NOMO-1 treated with dmso at 0.1 percent for 144 hours (cell line): ENCODE measurements at regions not wholly inside any gene's neighbourhood (a gene's known extent, or its start where the extent isn't known, plus 50 kb on each side); places are given as distances from the start of the nearest gene placed in this dataset.
"Not testable (repeated sequence)": the region's sequence is repeated elsewhere in the genome, so short reads cannot be mapped to it uniquely, and the experiment has no call there.

ENCODE experiments used
- DNase-seq: peaks from one replicate; lab custom pipeline; 2025; ENCODE audit not compliant: unreplicated experiment; lab: John Stamatoyannopoulos, UW

DNA sequence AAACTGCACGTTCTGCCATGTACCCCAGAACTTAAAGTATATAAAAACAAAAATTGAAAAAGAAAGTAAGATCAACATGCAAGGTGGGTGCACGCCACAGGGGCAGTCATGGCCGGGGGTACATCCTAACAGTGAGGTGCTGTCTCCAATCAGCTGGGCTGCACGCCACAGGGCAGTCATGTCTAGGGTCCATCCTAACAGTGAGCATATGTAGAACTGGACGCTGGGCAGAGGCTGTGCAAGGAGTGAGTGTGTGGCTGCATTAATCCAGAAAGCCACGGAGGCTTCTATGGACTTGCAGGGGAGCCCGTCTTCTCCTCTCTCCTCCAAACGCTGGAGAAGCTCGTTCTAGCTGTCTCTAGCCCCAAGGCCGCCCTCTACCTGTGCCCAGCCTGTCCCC lies 1105.0 kb downstream of the BRD1 start:
- DNase-seq, result no peak

DNA sequence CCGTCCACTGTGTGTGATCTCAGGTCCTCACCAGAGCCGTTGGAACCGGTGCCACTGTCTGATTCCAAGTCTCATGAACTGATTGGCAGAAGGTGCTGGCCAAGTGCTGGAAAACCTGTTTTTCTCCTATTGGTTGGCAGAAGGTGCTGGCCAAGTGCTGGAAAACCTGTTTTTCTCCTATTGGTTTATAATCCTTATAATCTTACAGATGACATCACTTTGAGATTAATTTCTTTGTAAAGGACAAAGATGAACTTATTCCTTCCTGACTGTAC lies 1106.3 kb downstream of the BRD1 start:
- DNase-seq, result no peak

DNA sequence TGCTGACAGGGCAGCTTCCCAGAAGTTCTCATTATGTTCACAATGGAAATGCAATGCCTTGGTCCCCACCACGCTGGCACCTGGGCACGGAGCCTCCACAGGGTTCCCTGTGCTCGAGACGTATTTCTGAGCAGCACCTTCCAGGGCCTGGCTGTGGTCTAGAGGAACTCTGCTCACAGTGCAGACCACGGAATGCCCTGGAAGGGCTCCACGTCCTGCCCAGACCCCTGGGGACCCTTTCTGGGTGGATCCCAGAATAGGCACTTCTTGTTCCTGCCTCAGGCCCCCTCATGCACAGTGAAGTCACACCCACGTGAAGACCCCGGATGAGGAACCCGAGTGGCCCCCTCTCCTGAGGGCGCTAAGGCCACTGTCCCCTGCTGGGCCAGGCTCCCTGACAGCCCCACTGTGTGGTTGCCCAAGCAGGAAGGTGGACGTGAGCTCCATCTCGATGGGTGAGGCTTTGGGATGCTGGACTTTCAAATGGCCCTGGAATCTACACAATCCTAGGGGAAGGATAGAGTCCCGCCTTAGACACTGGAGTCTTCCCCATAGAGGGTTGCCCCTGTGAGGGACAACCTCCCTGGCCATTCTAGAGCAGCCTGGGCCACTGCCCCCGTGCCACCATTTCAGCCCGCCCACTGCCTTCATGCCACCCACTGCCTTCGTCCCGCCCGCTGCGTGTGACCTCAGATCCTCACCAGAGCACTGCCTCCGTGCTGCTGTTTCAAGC lies 1106.8 kb downstream of the BRD1 start:
- DNase-seq, result no peak

DNA sequence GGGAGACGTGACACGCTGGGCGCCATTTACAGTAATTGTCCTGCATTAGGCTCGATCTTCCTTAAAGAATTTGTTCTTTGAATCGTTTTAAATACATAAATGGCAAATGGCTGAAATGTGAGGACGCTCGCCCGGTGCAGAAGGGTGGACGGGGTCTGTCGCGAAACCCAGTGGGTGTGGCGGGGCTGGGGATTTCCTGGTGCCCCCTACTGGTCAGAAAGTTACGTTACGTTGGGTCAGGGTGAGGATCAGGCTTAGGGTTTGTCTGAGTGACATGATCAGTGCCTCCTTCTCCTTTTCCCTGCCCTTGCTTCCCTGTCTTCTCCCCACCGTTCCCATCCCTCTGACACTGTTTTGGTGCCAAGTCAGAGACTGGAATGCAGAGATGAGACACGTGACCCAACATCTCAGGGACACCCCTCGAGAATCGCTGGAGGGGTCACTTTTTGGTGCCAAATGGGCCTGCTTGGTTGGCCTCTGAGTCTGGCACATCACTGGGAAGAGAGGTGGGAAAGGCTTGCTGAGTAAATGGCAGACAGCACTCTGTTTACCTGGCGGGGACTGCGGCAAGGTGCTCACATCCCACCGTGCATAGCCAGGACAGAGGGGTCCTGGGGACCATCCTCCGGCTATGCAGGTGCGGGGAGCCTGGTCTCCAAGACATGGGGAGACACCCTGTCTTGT lies 1107.6 kb downstream of the BRD1 start:
- no peak for DNase-seq

DNA sequence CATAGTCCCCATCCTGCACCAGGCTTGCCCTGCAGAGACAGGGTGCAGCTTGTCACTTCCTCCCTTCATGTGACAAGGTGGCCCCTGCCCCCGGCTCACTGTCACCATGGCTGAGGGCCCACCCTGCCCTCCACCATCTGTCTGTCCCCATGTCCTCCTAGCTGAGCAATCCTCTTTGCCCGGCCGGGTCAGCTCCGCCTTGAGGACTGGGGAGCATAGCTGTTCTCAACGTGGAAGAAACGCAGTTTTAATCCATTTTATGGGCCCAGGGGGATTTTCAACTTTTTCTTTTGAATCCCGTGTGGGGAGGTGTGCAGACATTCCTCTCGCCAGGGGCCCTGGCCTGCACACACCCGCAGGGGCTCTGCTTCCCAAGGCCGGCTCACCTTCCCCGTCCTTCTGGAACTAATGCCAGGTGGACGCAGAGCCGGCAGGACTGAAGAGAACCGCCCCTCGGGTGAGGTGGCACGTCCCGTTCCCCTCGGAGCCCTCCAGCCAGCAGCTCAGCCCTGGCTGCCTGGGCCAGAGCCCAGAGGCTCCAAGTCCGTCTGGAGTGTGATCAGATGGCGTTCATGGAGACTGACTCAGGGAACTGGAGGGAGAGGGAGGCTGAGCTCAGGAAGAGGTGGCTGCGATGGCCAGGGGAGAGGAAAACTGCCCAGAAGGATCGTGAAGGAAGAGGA lies 1108.7 kb downstream of the BRD1 start:
- no peak for DNase-seq

DNA sequence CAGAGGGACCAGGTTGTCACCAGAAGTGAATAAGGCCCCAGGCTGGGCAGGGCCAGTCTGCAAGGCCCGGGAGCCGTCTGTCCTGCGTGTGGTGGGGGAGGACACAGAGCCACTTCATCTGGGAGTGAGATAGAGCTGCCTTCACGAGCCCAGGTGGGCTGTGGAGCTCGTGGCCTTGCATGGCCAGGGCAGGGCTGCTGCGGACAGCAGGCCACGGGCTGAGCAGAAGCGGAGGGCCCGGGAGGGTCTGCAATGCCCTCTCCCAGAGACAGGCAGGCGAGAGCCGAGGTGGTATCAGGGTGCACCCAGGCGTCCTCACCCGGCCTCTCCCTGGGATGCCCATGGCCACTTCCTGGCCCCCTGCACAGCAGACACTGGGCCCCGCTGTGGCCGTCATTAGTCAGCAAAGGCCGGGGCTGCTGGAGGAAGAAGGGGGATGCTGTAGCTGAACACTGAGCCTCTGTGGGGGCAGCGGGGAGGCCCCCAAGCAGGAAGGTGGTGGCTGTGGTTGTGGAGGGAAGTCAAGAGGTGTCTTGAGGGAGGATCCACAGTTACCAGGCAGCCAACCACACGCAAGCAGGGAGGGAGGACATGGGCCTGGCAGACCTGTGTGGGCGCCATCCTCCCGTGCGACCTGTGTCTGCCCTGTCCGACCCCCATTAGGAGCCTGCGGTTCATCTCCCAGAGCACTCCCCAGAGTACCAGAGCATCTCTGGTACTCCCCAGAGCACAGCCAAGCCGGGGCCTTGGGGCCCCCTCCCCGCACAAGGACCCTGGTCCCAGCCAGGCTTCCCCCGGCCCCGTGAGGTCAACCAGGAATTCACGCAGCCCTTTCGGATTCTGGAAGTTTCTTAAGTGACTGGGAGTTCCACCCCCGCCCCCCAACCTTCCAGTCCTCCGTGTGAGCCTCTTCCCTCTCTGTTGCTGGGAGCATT lies 1109.5 kb downstream of the BRD1 start:
- no peak for DNase-seq

DNA sequence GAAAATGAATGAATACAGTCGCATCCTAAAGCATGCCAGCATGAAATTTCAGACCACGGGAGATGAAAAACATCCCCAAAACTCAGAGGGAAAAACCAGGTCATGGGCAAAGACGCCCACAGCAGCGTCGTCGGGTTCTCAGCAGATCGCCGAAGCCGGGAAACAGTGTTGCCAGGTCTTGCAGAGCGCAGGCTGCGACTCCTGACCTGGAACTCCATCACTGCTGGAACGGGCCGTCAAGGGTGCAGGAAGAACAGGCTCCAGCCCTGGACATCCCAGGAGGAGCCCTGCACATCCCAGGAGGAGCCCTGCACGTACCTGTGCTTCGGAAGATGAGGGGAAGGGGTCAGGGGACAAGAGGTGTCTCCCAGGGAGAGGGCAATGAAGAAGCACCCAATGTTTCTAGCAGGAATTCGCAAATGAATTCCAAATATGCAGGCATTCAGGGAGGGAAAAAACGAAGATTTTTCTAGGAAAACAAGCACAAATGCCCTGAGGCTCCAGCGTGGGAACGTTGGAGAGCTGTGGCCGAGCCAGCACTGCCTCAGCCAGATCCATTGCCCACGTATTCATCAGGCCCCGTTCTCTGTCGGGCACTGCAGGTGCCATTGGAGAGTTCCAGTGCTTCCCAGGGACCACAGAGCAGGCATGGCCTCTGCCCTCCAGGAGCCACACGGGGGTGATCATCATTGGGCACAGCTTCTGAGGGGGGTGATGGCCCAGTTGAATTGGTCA lies 1110.4 kb downstream of the BRD1 start:
- no peak for DNase-seq

DNA sequence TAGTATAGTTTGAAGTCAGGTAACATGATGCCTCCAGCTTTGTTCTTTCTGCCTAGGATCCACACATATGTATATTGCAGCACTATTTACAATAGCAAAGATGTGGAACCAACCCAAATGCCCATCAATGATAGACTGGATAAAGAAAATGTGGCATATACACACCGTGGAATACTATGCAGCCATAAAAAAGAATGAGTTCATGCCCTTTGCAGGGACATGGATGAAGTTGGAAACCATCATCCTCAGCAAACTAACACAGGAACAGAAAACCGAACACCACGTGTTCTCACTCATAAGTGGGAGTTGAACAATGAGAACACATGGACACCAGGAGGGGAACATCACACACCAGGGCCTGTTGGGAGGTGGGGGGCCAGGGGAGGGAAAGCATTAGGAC lies 1111.5 kb downstream of the BRD1 start:
- DNase-seq, result not testable (repeated sequence)

DNA sequence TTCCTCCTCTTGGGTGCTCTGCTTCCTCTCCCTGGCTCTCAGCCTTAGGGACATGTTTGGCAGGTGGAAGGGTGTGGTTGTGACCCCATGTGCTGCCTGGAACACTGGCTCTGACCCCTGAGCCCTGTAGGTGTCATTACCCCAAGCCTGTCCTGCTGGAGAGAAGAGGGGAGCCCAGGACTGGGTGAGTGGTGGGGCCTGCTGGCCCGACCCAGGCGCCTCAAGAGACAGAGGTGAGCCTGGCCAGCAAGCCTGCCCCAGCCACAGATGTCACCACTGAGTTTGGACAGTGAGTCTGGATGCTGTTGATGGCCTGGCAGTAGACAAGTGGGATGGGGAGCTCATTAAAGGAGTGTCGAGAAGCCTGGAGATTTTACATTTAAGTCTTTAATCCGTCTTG lies 1112.2 kb downstream of the BRD1 start:
- DNase-seq, result no peak

DNA sequence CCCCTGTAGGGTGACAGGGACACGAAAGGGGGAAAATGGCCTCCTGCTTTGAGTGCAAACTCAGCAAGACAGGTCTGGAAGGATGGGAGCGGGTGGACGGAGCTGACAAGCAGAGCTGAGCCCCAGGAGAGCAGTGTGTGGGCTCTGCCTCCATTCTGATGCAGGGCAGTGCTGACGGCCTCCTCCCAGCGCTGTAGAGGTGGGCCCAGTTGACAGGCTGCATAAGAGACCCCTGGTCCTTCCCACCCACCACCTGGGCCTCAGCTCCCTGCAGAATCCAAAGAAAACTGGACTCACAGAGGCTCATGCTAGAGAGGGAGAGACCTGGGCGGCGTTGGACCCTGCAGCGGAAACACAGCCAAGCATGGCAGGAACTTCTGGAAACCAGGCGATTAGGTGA lies 1113.4 kb downstream of the BRD1 start:
- DNase-seq, result no peak

DNA sequence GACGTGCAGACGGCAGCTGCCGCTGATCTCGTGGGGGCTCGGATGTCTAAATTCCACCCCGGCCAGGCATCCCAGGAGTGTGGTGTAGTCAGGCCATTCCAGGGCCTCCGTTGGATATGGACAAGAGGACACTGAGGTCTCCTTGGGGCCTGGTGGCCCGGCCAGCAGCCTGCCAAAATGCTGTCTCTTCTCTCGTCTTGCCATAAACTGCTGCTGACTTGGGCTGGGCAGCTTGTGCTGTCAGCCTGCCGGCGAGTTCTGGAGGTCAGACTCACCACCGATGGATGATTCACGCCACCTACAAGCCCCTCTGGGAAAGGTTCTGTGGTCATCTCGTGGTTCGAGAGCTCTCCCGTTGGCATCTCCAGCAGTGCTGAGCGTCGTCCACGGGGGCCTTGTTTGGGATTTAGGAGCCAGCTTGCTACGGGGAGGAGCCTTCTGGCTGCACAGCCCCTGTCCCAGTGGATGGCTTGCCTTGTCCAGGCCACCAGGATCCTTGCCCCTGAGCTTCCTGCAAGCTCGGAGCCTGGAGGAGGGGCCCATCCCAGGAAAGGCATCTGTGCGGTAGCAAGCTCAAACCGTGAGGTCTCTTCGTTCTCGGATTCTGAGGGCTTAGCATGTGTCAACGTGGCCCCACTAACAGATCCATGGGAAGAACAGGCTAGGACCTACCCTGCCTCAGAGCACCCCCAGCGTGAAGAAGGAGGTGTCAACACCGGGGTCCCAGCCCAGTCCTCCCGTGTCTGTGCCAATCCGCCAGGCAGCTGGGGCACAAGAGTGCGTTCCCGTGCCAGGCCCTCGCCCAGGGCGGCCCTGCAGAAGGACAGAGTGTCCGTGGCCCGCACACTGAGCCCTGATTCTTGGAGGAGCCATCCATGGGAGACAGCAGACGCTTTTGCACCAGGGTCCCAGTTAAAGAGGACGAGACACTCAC lies 1114.1 kb downstream of the BRD1 start:
- no peak for DNase-seq

DNA sequence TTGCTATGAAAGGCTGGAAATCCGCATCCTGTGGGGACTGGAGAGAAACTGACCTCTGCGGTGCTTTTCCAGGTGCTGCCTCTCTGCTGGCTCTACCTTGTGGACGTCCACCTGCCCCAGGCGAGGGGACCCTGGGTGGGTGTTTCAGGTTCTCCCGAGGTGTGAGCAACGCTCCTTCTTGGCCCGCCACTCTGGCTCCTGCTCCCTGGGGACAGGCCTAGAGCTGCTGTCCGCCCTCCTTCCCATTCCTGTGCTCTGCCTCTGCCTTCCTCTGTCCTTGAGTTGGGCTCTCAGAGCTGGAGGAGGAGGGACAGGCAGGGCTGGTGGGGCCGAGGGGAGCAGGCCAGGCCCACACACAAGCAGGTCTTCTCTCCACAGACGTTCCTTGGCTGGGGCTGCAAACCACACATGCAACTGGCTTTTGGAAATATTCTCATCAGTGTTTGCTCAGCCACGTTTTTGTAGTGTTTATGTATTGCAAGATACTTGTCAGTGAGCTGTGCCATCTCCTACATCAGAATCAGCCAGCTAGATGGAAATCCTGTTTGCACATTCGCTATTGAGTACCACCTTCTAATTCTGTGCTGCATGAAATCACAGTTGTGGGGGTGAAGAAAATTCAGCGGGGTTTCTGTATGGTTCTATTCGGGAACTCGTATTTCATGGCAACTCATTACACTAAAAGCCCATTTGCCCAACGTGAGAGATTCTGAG lies 1115.0 kb downstream of the BRD1 start:
- DNase-seq, result no peak

DNA sequence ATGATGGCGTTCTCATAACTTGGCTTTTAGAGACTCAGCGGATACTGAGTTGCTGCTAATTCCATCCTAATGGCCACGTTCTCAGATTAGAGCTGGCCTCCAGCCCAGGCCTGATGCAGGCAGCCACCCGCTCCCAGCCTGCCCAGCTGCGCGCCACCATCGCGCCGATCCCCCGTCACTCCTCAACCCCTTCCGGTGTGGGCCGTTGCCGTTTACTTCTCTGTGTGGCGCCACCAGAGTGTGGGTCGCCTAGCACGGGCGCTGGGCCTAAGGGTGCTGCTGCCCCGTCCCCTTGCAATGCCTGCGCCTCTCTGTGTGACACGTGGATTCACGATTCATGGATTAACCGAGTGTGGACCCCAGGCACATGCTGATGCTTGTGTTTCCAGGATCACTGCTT lies 1116.0 kb downstream of the BRD1 start:
- DNase-seq, result no peak

DNA sequence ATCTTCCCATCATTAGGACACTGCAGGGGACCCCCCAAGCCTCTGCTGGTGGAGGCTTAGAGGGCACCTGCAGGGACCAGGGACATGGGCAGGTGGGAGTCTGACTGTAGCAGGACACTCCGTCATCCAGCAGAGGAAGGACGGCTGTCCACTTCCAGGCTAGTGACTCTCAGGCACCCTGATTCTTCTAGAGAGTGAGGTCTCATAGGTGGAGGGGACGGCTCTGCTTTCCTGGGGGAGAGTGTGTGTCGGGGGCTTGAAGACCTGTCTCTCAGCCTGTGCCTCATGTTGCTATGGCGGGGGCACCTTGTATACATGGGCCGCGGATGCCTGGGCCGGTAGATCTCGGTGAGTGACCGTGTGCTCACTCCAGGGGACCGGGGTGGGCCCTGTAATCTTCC lies 1116.6 kb downstream of the BRD1 start:
- no peak for DNase-seq

DNA sequence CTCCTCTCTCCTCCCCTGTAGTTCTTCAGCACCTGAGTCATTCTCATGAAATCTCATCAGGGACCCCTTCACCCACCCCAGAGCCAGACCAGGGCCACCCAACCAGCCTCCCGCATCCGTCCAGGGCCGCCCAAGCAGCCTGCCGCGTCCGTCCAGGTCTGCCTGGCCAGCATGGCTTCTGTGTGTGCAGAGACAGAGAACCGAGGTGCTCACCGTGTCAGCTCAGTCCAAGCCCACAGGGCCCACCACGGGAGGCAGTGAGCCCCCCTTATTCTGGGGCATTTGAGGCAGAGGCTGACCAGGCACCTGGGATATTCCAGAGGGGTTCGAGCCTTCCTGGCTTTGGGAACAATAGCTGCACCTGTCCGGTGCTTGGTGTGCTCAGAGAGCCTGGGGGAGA lies 1117.3 kb downstream of the BRD1 start:
- DNase-seq, result no peak

DNA sequence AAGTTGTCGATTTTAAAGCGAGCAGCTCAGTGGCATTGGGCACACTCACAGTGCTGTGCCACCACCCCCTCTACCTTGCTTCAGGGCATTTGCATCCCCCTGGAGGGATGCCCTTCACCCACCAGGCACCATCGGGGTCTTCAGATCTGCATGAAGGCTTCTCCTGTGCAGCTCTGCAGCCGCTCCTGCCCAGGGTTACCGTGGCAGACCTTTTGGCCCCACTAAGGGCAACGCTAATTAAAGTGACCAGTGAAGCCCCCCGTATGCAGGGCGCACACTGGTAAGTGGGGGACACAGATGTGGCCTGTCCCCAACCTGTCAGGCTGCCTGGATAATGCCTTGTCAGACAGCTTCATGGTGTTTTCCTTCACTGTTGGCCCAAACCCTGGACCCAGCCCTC lies 1117.7 kb downstream of the BRD1 start:
- DNase-seq, result no peak

DNA sequence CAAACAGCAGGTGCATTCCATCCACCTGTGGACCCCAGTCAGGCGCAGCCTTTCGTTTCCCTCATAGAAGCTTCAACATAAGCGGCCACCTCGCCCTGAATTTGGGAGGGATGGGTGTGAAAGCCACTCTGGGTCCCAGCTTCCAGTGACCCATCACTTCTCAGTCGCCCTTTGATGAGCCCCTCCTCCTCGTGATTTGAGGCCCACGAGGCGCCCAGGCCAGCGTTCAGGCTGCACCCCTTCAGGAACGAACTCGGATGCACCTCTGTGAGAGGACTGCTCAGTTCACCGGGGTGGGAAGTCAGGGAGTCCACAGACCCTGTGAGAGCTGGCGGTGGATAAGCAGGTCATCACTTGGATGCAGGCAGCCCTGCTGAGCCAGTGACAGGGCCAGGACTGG lies 1118.2 kb downstream of the BRD1 start:
- DNase-seq, result no peak

DNA sequence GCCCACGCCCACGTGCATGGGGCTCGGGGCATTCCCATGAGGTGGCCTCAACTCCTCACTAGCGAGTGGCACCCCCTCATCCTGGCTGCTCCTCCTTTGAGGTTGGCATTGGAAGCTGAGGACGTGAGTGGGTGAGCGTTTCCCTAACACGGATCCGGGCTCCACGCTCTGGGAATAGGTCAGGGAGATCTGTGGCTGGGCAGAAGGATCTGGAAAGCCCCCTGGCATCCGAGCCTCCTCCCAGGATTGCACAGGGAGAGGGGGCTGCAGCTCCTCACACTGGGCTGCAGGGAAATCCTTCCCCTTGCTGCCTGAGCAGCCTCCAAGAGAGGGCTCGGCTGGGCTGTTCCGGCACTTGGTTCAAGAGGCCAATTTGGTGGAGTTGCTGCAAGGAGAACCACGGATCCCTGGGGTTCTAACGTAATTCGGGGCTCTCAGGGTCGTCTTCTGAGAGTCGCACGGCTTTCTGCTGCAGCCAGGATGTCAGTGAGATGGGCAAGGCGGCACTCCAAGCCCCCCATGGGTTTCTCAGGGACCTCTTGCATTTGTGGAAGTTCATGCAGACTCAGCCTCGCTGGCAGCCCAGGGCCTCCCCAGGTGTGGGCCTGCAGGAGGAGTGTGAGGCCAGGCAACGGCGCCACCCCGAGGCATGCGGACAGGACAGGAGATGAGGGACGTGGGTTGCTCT lies 1119.0 kb downstream of the BRD1 start:
- DNase-seq, result no peak
